ENCODE measurements at regions not wholly inside any gene's neighbourhood (a gene's known extent, or its start where the extent isn't known, plus 50 kb on each side); places are given as distances from the start of the nearest gene placed in this dataset.
"Not testable (repeated sequence)": the region's sequence is repeated elsewhere in the genome, so short reads cannot be mapped to it uniquely, and the experiment has no call there.

DNA sequence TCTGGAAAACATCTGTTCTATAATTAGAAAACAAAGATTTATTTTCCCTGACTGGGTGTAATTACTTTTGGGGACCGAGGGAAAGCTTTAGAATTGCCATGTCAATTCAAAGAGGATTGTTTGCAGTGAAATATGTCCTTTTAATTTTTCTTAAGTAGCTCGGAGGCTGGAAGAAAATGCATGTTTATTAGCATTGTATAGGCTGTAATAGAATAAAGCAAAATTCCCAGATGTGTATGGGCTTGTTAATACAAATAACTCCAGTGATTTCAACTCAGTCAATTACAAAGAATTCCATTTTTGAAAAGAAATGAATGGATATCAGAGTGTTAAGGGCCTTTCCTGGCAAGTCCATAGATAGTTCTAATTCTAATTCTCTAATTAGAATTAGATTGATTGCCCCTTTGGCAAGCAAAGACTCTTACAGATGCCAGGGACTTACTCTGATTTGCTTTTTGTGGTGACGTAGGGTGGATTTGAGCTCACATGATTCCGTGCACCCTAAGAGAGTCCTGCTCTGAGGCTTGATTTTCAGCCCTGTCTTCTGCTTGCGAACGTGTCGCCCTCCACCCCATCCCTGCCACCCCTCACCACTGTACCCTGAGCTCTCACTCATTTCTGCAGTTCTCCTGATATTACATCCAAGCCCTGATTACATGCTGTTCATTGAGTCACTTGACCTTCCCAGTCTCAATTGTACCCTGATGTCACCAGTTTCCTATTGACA is 70.0 kb upstream of the FAM20A start:
- ATAC-seq (ENCODE audit: low FRiP score in 2 of 2) (no peak), DNase-seq (no peak)
- Histone ChIP-seq H3K27me3 (no peaks in the 10 kb centered on the region), H3K27ac (no peak overlapping the region), H3K4me1 (no peaks in the 10 kb centered on the region), H3K9me3 (no peaks in the 10 kb centered on the region), H3K36me3 (no peaks in the 10 kb centered on the region), H3K4me3 (no peak overlapping the region)
- WGBS, 2 donors, result 70 to 77% methylated on average over 7 of the region's 7 CpGs
- no peak for TF ChIP-seq POLR2AphosphoS5 (IDR thresholded peaks at IDR 0.05)
- no peak for TF ChIP-seq EP300 (IDR thresholded peaks at IDR 0.05)
- TF ChIP-seq, protein P1, sequence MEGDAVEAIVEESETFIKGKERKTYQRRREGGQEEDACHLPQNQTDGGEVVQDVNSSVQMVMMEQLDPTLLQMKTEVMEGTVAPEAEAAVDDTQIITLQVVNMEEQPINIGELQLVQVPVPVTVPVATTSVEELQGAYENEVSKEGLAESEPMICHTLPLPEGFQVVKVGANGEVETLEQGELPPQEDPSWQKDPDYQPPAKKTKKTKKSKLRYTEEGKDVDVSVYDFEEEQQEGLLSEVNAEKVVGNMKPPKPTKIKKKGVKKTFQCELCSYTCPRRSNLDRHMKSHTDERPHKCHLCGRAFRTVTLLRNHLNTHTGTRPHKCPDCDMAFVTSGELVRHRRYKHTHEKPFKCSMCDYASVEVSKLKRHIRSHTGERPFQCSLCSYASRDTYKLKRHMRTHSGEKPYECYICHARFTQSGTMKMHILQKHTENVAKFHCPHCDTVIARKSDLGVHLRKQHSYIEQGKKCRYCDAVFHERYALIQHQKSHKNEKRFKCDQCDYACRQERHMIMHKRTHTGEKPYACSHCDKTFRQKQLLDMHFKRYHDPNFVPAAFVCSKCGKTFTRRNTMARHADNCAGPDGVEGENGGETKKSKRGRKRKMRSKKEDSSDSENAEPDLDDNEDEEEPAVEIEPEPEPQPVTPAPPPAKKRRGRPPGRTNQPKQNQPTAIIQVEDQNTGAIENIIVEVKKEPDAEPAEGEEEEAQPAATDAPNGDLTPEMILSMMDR (IDR thresholded peaks at IDR 0.05), result no peak
- TF ChIP-seq POLR2A (IDR thresholded peaks at IDR 0.05), result no peak

DNA sequence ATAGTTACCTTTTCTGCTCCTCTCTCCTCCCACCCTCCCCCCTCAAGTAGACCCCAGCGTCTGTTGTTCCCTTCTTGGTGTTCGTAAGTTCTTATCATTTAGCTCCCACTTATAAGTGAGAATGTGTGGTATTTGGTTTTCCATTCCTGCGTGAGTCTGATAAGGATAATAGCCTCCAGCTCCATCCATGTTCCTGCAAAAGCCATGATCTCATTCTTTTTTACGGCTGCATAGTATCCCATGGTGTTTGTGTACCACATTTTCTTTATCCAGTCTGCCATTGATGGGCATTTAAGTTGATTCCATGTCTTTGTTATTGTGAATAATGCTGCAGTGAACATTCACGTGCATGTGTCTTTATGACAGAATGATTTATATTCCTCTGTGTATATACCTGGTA is 65.3 kb upstream of the FAM20A start:
- not testable (repeated sequence) for H3K9me3 ChIP-seq; H3K27me3 ChIP-seq; ATAC-seq (ENCODE audit: low FRiP score in 2 of 2); H3K4me1 ChIP-seq; H3K36me3 ChIP-seq; DNase-seq; H3K4me3 ChIP-seq; H3K27ac ChIP-seq
- 65% methylated on average over 5 of the region's 5 CpGs for WGBS, 2 donors

DNA sequence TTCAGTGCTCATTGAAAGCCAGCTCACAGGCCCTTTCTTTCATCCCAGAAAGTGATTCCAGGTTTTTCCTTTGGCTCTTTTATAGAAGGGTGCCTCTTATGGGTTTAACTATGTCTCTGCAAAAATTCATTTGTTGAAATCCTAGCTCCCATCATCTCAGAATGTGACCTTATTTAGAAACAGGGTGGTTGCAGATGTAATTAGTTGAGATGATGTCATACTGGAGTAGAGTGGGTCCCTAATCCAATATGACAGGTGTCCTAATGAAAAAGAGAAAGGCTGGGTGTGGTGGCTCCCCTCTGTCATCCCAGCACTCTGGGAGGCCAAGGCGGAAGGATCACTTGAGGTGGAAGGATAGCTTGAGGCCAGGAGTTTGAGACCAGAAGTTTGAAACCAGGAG is 64.2 kb upstream of the FAM20A start:
- no peak overlapping the region for H3K27ac ChIP-seq
- WGBS, 2 donors, result 88 to 100% methylated on average over 1 of the region's 1 CpG

DNA sequence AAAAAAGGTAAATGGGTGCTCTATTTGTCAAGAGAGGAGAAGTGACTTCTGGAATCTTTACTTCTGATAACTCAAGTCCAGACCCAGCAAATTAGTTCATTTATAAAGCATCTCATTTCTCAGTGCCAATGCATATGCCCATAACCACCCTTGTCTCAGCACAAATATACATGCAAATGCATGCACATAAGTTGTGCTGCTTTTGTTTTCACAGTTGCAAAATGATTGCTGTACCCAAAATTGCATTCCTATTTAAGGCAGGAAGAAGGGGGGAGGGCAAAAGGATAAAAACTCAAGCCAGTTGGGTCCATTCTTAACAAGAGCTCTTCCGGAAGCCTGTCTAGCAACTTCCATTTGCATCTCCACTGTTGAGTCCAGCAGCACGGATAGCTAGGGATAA is 61.3 kb upstream of the FAM20A start:
- DNase-seq, result no peak
- ATAC-seq (ENCODE audit: low FRiP score in 2 of 2), result no peak
- H3K9me3 ChIP-seq, result no peaks in the 10 kb centered on the region
- 91 to 93% methylated on average over 2 of the region's 2 CpGs for WGBS, 2 donors
- no peak overlapping the region for H3K27ac ChIP-seq
- no peaks in the 10 kb centered on the region for H3K36me3 ChIP-seq
- no peaks in the 10 kb centered on the region for H3K27me3 ChIP-seq
- no peak for TF ChIP-seq EP300 (IDR thresholded peaks at IDR 0.05)
- no peak for TF ChIP-seq POLR2AphosphoS5 (IDR thresholded peaks at IDR 0.05)
- TF ChIP-seq POLR2A (IDR thresholded peaks at IDR 0.05), result no peak
- TF ChIP-seq, protein P1 (IDR thresholded peaks at IDR 0.05), result no peak
- H3K4me1 ChIP-seq, result no peaks in the 10 kb centered on the region
- H3K4me3 ChIP-seq, result no peak overlapping the region

More for the DNA sequence above, 64.2 kb upstream of the FAM20A start:
- no peak for ATAC-seq (ENCODE audit: low FRiP score in 2 of 2)
- no peak for DNase-seq
- TF ChIP-seq POLR2AphosphoS5 (IDR thresholded peaks at IDR 0.05) (no peak), EP300 (IDR thresholded peaks at IDR 0.05) (no peak)
- TF ChIP-seq, protein P1 (IDR thresholded peaks at IDR 0.05), result no peak
- no peaks in the 10 kb centered on the region for H3K27me3 ChIP-seq
- H3K4me3 ChIP-seq, result no peak overlapping the region
- H3K4me1 ChIP-seq, result no peaks in the 10 kb centered on the region
- H3K9me3 ChIP-seq, result no peaks in the 10 kb centered on the region
- H3K36me3 ChIP-seq, result no peaks in the 10 kb centered on the region

DNA sequence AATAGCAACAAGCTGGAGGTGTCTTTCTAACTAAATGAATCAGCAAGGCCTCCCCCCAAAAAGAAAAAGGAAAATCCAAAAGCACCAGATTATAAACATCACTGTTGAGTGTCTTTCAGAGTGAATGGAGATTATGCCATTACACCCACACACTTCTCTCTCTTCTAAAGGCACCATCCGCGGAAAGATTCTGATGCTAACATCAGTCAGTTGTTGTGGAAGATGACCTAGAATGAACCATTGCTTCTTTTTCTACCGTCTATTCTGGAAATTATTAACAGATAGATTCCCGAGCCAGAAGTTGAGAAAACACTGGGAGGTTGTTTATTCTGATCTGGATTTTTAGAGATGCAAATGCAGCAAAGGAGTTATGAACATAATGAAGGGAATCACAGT is 60.9 kb upstream of the FAM20A start:
- 65 to 75% methylated on average over 4 of the region's 4 CpGs for WGBS, 2 donors
- no peaks in the 10 kb centered on the region for H3K36me3 ChIP-seq
- no peak overlapping the region for H3K4me3 ChIP-seq
- no peaks in the 10 kb centered on the region for H3K4me1 ChIP-seq
- H3K27ac ChIP-seq, result no peak overlapping the region
- H3K27me3 ChIP-seq, result no peaks in the 10 kb centered on the region
- H3K9me3 ChIP-seq, result no peaks in the 10 kb centered on the region
- ATAC-seq (ENCODE audit: low FRiP score in 2 of 2) (no peak), DNase-seq (no peak)
- TF ChIP-seq POLR2AphosphoS5 (IDR thresholded peaks at IDR 0.05) (no peak), POLR2A (IDR thresholded peaks at IDR 0.05) (no peak), EP300 (IDR thresholded peaks at IDR 0.05) (no peak)
- TF ChIP-seq, protein P1 (IDR thresholded peaks at IDR 0.05), result no peak
